ENCODE measurements at regions not wholly inside any gene's neighbourhood (a gene's known extent, or its start where the extent isn't known, plus 50 kb on each side); places are given as distances from the start of the nearest gene placed in this dataset.

DNA sequence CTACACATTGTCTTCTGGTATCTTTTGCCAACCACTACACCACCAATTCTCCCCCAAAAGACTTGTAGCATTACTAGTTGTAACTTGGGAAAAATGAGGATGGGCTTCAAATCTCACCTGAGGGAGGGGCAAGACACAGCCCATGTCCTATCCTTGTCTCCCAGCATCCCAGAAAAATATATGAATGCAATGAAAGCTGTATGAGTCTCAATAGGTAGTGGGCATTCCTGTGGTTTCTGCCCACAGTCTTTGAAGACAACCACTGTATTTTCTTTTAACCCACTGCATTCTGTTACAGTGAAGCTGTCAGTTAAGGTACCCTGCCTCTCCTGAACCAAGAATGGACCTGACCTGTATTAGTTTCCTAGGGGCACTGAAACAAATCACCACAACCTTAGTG lies 336.2 kb upstream of the TMPO start:
- DNase-seq (ENCODE audit: insufficient read length, low spot score): no peak
- FAIRE-seq: no peak

DNA sequence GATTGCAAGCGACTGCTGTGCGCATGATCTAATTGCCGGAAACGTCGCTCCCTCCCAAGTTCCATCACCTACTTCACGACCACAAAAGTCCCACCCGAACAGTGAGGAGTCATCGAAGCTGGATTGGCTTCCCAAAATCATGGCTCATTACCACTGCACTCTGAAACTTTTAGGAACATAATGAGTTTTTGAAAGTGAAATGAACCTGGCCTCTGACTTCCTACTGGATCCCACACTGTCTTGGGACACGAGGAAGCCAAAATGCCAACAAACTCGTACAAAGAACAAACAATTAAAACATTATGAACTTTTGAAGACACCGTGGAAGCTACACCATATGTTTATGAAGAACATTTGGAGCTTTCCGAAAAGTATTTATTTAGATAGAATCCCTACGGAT lies 334.8 kb upstream of the TMPO start:
- FAIRE-seq (no peak), DNase-seq (ENCODE audit: insufficient read length, low spot score) (no peak)

DNA sequence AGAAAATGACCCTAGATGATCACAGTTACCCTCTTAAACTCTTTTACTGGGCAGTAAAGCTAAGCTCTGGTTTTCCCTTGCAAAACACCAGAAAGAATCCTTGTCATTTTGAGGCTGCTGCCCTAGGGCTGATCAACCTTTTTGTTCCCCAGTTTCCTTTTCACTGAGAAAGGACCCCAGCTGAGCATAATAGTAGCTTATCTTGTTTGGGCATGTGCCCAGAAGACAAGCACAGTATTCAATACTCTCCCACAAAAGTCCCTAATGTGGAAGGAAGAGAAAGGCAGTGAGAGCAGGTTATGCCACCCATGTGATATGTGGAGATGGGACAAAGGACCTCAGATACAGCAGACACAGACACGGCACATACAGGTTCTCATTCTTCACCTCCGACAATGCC lies 332.6 kb upstream of the TMPO start:
- DNase-seq (ENCODE audit: insufficient read length, low spot score) (no peak), FAIRE-seq (no peak)

DNA sequence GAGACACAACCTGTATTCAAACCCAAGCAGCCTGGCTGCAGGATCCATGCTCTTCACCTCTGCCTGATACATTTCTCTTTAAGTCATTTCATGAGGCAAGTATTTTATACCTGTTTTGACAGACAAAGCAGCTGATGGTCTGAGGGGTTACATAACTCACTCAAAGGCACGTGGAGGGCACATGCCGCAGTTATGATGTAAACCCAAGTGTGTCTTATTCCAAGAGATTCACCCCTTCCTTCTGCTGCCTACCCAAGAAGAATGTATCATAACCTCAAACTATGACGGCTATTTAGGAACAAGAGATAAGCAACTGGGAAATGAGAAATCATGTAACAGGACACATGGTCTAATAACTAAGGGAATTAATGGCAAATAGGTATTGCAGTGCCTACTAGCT lies 329.8 kb upstream of the TMPO start:
- no peak for FAIRE-seq
- DNase-seq (ENCODE audit: insufficient read length, low spot score): no peak

DNA sequence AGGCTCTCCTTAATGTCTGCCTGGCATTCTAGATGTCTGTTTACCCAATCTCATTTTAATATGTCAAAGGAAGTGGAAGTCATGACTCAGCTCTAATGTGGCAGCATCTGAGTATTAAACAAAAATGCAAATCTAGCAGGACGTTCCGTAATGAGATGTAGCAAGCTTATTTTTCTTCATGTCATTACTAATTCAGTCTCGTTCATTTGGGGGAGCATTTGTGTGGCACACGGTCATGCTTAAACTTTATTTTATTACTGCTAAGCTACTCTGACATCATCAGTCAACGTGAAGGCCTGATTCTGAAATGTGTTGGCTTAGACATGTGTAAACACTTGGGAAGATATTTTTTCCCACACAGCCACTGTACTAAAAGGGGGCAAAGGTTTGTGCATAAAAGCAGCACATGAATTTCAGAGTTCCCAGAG lies 326.7 kb upstream of the TMPO start:
- DNase-seq (ENCODE audit: insufficient read length, low spot score) (no peak), FAIRE-seq (no peak)

DNA sequence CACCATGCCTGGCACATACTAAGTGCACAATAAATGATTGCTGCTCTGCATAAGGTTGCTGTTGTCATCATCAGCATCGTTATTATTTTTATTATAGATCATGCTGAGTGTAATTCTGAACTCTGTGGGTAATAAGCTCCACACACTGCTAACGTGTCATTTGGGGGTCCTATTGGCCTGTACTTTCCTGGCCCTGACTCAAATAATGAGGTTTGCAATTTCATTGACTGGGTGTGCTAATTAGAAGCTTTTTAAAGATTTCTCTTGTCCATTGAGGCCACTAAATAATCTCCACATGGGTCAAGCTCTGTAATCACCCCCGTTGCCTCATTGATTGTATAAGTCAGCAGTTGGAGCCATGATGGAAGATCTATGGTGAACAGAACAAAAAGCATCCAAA lies 320.8 kb upstream of the TMPO start:
- DNase-seq (ENCODE audit: insufficient read length, low spot score) (no peak), FAIRE-seq (no peak)

DNA sequence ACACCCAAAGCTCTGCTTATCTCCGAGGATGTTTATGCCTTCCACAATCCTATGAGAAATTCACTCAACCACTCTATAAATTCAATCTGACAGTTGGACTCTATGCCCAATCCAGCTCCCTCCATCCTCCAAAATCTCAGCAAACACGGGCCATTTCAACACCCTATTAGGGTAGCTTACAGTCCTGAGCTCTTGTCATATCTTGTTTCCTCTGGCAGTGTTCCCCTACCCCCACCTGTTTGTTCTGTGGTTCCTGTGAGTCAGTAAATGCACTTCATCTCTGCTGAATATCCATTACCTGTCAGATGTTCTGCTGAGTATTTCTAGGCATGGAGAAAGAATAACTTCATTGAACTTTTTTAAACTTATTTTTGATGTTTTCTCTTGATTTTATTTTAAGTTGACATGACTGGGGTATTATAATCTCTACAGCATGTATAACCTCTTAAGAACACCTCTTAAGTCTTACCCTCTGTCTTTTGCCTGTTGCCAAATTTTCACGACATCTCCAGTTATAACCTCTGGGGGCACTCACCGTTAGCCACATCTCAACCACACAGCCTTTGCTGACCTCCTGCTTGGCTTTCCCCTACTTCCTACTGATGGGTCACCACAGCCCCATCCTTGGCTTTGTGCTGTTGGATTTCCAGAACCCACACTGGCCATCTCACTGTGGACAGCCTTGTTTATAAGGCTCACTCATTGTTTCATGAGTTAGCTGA lies 317.0 kb upstream of the TMPO start:
- FAIRE-seq (no peak), DNase-seq (ENCODE audit: insufficient read length, low spot score) (no peak)

DNA sequence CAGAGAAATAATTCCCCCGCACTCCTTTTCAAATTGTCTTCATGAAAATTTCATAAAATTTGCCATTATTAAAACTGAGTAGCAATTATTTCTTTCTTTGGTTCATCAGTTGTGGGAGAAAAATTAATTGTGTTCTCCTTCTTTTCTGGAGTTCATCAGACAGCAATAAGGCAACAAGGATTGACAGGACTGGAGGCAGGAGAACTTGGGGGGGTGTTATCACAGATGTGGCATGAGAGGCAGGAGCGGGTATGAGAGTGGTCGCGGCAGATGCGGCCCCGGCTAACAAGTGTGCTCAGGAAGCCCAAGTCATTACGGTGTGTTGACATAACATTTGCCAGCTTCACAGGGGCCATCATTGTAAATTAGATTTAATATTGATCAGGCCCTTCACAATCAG lies 306.6 kb upstream of the TMPO start:
- DNase-seq (ENCODE audit: insufficient read length, low spot score) (no peak), FAIRE-seq (no peak)

DNA sequence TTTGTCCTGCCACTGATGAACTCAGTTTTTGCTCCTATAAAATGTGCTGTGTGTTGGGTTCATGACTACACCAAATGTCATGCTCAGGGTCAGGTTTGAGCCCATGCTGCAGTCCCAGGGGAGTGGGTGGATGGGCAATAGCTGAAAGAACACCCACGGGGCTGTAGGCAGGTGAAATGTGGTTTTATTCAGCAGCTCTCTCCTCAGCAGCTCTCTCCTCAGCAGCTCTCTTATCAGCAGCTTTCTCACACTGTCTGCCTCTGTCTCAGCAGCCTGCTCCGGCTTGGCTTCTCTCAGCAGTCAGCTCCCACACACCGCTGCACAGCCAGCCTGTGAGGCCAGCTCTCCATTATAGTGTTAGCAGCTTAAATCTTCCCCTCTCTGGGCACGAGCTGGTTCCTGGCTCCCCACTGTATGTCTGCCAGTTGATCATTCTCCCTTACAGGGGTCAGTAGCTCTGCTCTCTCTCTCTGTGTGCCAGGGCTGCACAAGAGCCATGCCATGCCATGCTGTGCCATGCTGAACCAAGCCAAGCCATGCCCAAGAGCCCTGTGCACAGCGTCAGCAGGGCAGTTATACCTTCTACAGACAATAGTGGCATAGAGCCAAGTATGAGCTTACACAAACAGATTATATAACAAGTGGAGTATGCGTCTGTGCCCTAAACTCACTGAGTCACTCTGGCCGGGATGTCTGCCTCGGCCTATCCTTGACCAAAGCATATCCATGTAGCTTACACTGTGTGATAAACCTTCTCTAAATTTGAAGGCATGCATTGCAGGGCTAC lies 303.3 kb upstream of the TMPO start:
- no peak for FAIRE-seq

DNA sequence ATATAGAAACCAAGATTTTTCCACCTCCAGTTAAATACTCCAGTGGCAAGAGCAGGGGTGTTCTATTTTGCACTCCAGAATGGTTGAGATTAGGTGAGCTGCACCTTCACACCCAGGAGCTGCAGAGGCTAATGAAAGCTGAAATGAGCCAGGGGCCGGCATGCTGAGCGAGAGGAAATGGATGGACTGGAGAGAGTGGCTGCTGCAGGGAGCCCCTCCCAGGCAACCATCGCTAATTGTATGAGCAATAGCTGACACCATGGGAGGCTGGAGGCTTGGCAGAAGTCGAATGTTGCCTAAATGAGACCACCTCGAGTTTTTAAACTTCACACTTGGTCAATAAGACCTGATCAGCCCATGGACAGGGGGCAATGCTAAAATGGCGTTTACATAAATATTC lies 301.8 kb upstream of the TMPO start:
- no peak for DNase-seq (ENCODE audit: insufficient read length, low spot score)
- no peak for FAIRE-seq

More for the DNA sequence above, 303.3 kb upstream of the TMPO start:
- DNase-seq (ENCODE audit: insufficient read length, low spot score): no peak

DNA sequence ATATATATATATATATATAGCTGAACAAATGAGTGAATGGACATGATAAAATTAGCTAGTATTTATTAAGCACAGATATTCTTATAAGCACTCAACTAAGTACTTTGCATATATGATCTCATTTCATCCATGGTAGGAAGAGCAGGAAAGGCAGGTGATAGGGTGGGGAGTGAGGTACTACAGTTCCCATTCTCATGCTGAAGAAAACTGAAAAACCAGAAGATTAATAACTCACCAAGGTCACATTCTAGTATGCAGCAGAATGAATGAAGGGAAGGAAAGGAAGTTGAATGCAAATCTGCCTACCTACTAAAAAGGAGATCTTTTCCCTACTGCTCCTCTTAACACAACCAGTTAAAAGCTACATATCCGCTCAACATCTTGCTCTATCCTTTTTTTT lies 298.1 kb upstream of the TMPO start:
- FAIRE-seq (no peak), DNase-seq (ENCODE audit: insufficient read length, low spot score) (no peak)

DNA sequence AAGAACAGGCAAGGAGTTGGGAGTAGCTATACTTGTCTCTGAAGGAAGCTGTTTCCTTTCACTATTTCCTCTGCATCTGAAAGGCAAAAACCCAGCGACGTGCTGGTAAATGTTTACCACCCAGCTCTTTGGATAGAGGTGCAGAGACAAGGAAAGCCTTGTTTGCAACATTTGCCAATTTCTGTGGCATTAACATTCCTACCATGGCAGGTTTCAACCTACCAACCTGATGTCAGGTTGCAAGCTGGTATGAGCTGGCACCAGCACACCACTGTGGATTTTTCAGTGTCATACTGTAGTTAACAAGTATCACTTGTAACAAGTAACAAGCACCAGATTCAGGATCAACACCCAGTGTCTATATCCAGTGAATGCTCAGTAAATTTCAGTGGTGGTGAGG lies 294.8 kb upstream of the TMPO start:
- no peak for DNase-seq (ENCODE audit: insufficient read length, low spot score)
- FAIRE-seq: no peak

DNA sequence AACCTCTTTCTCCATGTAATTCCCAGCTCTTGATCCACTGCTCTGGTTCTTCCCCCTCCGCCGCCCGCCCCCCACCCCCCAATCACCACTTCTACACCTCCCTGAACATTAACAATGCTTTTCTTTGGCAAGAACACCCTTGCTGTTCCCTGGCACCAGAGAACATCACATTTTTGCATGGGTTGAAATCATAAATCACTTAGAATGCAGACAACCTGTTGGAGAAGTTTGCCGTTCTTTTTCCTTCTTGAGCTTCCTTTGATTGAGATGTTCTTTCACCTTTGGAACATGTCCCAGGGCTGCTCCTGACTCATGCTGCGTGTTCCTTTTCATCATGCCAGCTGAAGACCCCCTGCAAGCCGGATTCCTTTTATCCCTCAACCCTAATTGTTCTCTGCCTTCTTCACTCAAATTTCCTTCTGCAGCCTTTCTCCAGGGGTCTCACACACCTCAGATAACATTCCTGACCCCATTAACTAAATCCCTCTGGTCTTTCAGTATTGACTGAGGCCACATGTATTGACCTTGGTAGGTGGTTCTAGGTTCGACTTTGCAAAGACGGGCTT lies 294.1 kb upstream of the TMPO start:
- DNase-seq (ENCODE audit: insufficient read length, low spot score) (no peak), FAIRE-seq (no peak)

DNA sequence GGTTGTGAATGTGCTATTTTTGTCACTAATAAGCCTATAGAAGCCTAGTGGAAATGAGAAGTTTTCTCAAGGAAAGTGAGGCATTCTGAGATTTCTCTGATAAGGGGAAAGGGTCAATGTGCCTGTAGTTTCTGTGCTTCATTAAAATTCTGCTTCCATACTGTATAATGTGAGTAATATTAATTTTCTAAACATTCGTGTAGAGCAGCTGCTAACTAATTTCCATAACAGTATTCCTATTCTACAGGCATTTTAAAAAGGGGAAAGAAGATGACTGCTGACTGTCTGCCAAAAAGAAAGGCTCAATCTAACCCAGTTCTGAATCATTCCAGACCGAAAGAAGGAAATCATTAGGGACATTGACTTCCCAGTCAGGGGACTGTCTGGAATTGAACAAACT lies 293.3 kb upstream of the TMPO start:
- no peak for DNase-seq (ENCODE audit: insufficient read length, low spot score)
- FAIRE-seq: no peak

DNA sequence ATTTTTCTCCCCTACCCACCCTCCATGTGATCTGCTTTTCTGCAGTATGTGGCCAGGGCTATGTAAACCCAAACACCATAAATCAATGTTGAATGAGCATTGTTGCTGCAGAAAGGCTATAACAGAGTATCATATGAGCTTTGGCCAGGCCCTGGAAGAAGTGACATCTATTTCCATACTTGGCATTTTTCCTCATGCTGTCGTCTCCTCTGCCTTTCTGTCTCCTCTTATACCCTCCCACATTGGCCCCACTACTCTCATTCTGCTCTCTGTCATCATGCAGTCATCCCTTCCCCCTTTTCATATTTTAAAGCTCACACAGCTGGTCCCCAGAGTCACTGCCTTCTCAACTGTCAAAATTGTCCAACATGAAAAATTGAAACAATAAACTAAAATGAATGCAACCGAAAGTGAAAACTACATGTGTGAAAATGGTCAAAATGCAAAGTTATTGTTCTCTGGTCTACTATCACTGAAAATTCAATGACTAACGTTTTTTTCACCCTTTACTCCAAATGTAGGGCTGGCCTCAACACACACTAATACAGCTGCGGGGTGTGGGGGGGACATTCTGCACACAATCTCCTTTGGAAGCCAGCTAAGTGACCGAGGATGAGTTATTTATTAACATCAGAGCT lies 290.7 kb upstream of the TMPO start:
- FAIRE-seq: peak; percentile 59
- DNase-seq (ENCODE audit: insufficient read length, low spot score): no peak

DNA sequence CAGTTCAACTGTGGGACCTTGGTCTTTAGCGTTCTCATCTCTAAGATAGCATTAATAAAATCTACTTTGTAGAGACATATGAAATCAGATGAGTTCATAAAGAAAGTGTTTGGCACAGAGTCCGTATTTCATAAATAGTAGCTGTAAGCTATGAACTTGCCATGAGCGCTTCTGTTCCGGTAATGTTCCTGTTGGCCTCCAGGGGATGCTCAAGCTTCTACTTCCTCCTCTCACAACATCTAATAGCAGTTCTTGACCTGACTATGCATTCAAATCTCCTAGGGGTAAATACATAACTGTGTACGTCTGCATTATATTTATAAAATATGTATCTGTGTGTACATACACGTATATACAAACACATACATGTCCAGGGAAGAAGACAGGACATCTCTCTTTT lies 288.2 kb upstream of the TMPO start:
- DNase-seq (ENCODE audit: insufficient read length, low spot score) (no peak), FAIRE-seq (no peak)

DNA sequence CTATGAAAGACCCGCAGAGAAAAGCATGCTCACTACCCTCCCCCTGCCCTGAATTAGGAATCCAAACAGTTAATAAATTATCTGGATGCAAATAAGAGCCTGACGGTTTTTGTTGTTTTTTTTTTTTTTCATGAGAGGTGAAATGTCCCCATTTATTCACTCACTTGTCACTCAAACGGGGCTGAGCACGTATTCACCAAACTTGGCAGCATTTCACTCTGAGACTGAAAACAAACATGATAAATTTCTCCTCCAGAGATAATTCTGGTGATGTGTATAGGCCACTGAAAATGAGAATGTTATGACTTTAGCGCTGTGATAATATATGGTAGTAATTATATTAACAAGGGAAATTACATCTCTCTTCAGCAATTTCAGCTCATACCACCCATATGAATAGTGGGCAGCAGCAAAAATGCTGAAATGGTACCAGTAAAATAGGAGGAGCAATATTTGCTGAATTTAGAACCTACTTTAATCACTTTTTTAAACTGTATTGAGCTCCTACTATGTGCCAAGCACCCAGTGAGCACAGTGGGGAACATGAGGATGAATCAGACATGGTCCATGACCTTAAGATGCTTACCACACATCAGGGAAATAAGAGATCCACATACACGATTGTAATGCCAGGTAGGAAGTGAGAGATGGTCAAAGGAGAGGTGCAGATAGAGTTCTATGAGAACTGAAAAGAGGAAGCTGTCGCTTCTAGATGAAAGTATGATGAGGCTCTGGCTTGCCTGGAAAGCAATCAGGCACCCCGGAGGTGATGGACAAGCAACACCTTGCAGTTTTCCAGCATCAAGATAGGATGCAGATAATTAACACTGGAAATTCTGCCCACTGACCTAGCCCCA lies 286.5 kb upstream of the TMPO start:
- DNase-seq (ENCODE audit: insufficient read length, low spot score) (no peak), FAIRE-seq (no peak)

DNA sequence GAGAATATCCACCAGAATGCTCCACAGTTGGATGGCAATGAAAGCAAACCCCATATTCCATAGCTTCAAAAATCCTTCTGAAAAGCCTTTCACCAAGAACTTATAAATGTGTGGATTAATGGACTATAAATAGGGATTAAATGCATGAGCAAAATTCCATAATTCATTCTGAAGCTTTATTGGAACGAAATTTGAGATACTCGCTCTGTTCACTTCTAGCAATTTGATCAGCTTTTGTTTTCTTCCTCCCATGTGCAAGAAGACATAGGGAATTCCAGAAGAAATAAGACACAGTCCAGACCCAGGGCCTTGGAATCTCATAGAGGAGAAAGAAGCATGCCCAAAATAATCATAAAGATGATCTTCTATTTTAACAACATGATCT lies 285.9 kb upstream of the TMPO start:
- no peak for DNase-seq (ENCODE audit: insufficient read length, low spot score)
- FAIRE-seq: no peak

DNA sequence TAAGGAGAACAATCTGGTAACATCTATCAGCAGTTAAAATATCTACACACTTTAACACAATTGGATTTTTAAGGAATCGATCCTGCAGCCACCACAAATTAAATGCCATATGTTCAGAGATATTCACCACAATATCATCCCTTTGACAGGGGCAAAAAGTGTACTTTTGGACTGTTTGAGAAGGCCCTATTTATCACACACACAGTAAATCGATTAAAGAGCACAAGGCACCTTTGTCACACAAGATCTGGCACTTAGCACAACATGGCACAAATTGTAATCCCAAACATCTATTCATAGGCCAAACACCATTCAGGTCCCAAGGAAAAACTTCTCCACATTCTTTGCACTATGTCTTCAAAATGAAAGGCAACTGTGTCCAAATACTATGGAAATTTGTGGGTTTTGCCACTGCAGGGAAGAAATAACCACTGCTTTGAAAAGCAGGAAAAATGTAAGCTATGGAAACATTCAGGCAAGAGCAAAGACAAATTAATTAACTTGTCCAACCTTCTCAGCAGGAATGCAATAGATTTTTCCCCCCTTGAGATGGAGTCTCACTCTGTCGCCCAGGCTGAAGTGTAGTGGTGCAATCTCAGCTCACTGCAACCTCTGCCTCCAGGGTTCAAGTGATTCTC lies 282.5 kb upstream of the TMPO start:
- FAIRE-seq: no peak
- DNase-seq (ENCODE audit: insufficient read length, low spot score): no peak

DNA sequence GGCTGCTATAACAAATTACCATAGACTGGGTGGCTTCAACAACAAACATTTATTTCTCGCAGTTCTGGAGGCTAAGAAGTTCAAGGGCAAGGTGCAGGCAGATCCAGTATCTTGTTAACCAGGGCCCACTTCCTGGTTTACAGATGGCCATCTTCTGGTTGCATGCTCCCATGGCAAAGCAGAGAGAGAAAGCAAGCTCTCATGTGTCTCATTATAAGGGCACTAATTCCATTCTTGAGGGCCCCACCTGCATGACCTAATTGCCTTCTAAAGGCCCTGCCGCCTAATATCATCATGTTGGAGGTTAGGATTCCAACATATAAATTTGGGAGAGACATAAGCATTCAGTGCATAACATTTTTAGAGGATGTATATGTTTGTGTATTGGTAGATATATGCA lies 280.1 kb upstream of the TMPO start:
- FAIRE-seq: no peak

More for the DNA sequence above, 280.1 kb upstream of the TMPO start:
- DNase-seq (ENCODE audit: insufficient read length, low spot score): no peak

All from GM19239 (cell line).